GM21423 (cell line): ENCODE measurements at regions not wholly inside any gene's neighbourhood (a gene's known extent, or its start where the extent isn't known, plus 50 kb on each side); places are given as distances from the start of the nearest gene placed in this dataset.

Experiments
- ATAC-seq: cut with Tn5 transposase; IDR thresholded peaks from one replicate; pipeline ENCODE4 v1.9.1; 2021; ENCODE audit warnings: mild to moderate bottlenecking, moderate library complexity; ENCODE audit not compliant: unreplicated experiment

- peak; percentile 51 for ATAC-seq
Observed at GRCh38 chr2:186068139-186068801, 329.7 kb downstream of the FSIP2 start.

- no peak for ATAC-seq
Observed at GRCh38 chr2:186069676-186070075, 331.1 kb downstream of the FSIP2 start.

DNA sequence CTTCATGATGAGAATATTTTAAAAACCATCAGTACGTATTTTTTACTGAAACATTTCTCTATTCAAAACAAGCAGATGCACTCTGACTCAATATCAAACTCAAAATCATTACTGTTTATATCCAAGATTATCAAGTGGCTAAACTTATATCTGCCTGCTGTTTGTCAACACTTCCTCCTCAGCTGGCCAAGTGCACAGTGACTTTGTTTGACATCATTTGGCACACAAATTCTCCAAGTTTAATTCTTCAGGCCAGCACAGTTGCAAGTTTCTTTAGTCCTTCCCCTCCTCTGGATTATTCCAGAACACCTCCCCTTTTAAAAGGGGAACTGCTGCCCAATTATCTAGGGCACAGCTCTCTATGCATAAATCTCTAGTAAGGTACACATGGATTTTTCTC is 346.6 kb downstream of the FSIP2 start:
- ATAC-seq, result no peak

DNA sequence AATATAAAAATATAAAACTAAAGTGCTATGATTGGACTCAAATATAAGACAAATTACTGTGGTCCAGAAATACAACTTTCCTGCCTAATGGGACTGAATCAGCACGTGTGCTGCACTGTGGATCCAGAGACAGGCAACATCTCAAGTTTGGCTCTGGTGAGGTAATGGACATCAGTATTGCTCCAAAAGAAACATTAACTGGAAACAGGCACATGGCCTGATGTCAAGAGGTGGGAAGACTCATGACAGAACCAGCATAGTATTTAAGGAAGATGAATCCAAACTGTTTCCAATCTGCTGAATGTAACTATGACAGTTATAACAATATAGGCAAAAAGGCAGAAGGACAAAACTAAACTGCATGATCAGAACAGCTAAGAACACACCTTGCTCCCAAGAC is 354.6 kb downstream of the FSIP2 start:
- no peak for ATAC-seq

DNA sequence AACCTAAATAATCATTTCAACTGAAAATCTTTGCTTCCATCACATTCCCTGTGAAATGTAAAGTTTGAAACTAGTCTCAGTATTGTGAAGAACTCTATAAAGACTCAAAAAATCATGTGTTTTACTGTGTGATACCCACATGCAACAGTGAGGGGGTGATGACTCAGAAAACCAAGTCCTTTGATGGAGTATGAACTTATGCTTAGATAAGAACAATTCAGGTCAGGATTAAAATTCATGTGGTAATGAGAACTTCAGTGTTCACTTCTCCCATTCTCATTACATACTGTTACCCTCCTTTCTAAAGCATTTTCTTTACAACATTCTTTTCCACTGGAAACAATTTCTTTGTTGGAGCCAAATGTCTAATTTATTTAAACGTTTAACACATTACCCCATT is 360.2 kb downstream of the FSIP2 start:
- ATAC-seq, result no peak

DNA sequence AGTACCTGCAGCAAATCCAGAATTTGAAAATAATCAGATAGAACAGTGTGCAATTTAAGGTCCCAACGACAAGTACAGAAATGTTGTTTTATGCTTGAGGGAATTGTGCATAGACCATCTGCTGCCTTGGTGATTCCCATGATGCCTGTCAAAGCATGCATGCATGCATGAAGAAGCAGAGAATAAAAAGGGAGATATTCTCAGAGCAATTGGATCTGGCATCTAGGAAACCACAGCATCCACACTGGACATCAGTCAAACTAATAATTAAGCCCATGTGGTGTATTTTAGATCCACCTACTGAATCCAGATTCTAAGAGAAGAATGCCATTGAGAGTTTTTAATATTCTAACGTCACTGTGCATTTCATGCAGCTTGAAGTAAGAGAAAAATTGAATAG is 361.2 kb downstream of the FSIP2 start:
- no peak for ATAC-seq

- no peak for ATAC-seq
Observed at GRCh38 chr2:186100636-186101035, 362.0 kb downstream of the FSIP2 start.

- no peak for ATAC-seq
Observed at GRCh38 chr2:186101616-186102015, 363.0 kb downstream of the FSIP2 start.

- no peak for ATAC-seq
Observed at GRCh38 chr2:186103276-186103675, 364.7 kb downstream of the FSIP2 start.

DNA sequence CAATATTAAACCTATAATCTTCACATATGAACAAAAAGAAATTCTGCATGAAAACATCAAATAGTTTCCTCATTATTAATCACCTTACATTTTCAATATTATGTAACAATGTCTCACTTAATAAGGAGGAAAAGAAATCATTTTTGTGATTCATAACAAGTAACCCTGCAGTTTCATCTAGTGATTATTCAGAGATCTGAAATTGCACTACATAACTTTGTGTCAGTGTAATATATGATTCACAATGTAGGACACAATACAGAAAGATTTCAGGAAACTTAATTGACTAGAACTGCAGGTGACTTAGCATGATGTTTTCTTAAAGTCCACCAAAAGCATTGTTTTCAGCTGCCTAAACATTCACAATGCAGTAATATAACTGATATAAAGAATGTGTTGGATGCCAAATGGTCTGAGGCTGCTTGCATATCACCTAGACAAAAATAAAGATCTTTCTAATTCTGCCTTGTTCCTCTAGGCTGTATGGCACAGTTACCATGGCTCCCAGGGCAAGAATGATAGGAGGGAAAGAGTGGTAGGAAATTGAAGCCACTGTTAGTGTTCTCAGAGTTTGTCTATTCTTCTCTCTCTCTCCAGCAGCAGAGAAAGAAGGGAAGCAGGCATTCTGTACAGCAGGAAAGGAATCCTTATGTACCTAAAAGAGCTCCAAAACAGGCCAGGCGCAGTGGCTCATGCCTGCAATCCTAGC is 366.6 kb downstream of the FSIP2 start:
- no peak for ATAC-seq

- ATAC-seq, result no peak
Observed at GRCh38 chr2:186108470-186108869, 369.9 kb downstream of the FSIP2 start.

- ATAC-seq, result no peak
Observed at GRCh38 chr2:186113284-186113683, 372.8 kb upstream of the ZC3H15 start.

DNA sequence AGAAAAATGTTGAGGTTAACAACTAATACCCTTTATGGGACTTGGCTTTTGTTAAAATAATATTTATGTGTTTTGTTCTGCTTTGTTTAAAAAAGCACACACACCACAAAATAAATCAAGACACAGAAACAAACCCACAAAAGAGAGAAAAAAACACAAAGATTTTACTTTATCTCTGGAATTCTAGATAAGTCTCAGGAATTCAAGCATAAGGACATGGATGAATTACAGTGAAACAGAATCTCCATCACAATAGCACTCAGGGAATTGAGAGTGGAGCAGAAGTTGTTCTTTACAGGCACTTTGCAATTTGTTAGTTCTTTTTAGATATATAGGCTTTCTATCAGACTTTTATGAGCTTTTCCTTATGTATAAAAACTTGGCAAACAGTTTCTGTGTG is 360.9 kb upstream of the ZC3H15 start:
- ATAC-seq, result no peak

DNA sequence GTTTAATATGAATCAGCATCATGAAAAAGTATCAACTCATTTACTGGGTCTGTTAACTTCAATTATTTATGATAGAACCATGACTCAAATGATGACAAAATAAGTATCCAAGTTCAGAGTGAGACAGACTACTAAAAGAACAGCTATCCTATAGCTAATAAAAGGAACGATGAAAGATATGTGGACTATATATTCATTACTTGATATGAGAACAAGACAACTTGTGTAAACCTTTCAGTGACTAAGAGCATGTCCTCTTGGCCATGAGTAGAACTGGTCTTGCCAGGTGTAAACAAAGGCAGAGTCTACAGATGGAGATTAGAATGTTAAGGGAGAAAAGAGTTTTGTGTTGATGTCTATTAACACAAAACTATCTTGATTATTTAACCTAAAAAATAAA is 360.4 kb upstream of the ZC3H15 start:
- ATAC-seq, result no peak

DNA sequence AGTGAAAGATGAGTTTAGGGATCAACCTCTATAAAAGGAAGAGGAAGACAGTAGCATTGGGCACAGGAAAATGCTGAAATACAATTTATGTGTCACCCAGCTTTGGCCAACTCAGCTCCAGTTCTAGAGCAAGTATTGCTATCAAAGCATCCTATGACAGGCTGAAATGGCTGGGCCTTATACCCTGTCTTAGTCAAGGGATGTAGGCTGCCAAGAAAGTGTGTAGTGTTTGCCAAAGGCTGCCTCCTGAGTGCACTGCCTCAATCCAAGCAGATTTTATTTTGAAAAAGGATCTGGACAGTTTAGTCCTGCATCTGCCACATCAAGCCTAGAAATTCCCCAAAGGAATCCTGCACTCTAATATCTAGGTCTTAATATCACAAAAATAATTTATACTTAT is 359.9 kb upstream of the ZC3H15 start:
- ATAC-seq, result no peak

DNA sequence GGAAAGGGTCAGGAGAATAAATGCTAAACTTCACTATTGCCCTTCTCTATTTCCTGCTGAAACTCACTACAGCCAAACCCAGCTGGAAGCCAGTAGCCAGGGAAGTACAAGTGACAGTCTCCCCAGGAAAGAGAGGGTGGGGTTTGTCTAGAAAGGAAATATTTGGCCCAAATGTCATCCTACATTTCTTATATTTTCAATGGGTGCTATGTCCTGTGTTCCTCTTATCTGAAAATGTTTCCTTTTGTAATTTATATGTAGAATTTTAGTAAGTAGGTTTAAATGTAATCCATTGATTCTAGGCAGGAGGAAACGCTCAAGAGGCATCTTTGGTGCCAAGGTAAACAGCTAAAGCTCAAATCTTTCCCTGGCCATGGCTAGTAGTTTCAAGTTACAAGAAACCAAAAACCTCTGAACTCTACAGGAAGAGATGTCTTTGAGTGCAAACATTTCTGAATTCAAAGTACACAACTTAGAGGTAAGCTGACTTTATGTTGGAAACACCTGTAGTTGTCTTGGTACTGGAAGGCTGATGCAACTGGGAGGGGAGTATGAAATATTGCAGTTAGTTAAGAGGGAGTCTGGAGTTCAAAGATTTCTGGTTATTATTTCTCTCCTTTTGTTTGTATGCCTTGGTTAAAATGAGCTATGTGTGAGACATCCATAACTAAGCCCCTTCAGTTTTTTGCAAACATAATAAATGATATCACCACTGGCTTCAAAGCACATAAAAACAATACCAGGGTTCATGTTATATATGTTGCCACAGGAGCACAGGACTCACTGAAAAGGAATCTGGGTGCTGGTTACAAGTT is 356.1 kb upstream of the ZC3H15 start:
- ATAC-seq, result no peak

DNA sequence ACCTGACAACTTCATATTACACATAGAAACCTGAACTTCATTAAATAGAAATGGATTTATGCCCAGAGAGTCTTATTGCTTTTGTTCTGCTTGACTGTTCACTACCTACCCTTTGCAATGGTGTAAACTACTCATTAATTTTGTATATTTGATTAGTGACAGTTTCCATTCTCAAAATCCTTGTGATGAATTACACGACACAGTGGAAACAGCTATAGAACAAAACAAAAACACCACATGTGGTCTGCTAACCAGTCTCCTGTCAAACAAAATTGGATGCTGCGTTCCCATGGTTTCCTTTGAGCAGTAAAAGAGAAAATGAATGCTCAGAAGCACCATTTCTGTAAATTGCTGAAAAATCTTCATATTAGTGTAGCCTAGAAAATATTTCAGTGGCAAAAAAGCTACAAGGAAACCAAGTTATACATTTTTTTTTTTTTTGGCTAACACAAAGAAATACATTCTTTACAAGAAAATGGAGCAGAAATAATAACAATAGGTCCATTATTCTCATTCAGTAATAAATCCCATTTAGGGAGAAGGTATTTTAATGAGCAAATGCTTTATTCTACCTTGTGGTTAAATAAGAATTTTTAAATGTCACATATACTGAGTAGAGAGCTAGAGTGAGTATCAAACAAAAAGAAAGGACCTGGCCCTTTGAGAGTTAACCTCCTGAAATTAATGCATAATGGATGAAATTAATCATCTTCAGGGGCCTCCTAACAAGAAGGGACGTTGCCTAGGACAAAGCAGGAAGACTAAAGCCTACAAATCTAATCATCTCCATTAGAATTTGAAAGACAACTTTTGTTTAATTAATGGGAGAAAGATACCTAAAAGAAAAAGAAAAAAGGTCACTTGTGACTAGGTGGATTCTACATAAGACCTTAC is 355.1 kb upstream of the ZC3H15 start:
- no peak for ATAC-seq

DNA sequence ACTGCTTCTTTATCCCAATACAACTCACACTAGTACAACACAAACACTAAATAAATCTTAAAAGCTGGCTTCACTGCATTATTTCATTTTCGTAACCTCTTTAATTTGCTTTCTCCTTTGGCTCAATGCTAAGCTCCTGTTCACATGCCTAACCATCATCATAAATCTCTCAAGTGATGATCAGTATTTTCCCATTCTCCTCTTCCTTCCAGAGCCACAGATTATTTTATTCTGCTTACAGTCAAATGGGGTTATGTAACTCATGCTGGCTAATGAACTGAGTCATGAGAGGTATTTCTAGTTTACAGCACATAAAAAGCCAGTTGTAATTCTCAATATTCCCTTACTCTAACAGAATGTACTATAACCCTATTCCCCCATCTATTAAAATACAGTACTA is 350.4 kb upstream of the ZC3H15 start:
- ATAC-seq, result no peak

GRCh38 chr2:186136860-186137259 is 349.2 kb upstream of the ZC3H15 start:
- no peak for ATAC-seq

GRCh38 chr2:186138845-186139244 is 347.2 kb upstream of the ZC3H15 start:
- ATAC-seq, result no peak

GRCh38 chr2:186159101-186159500 is 327.0 kb upstream of the ZC3H15 start:
- no peak for ATAC-seq
